Heart right ventricle (tissue), 16 donors: ENCODE measurements at regions not wholly inside any gene's neighbourhood (a gene's known extent, or its start where the extent isn't known, plus 50 kb on each side); places are given as distances from the start of the nearest gene placed in this dataset.
A peak's percentile ranks its signal among the peaks of the same experiment; 100 is the strongest.

ENCODE experiments used
- ATAC-seq, 8 donors: fragments of 200-7000 bp; cut with Tn5 transposase; one replicate each; pipeline ENCODE4 v1.9.1; 2020; ENCODE audit warnings: mild to moderate bottlenecking in 8 of 8, moderate library complexity in 8 of 8, moderate number of reproducible peaks in 1 of 8
- DNase-seq, 2 donors: peaks; one replicate each; pipeline ENCODE4 v3.0.0-alpha.2; 2020
- H3K27ac ChIP-seq, 10 donors: fragments of 200-600 bp; sonication (generic) in 2 of 10; one replicate each; pipeline versions ENCODE4 v1.5.0 to v1.8.0; 2020 to 2022; ENCODE audit warnings: mild to moderate bottlenecking in 3 of 10
- H3K27me3 ChIP-seq, 7 donors: fragments of 200-600 bp; one replicate each; pipeline ENCODE4 v1.8.0; 2021 to 2022; ENCODE audit warnings: mild to moderate bottlenecking in 2 of 7
- H3K36me3 ChIP-seq, 9 donors: fragments of 200-600 bp; sonication (generic) in 1 of 9; one replicate each; pipeline versions ENCODE4 v1.5.0 to v1.8.0; 2020 to 2022; ENCODE audit warnings: mild to moderate bottlenecking in 2 of 9
- H3K4me1 ChIP-seq, 9 donors: fragments of 200-600 bp; sonication (generic) in 1 of 9; one replicate each; pipeline versions ENCODE4 v1.5.0 to v1.8.0; 2020 to 2022; ENCODE audit warnings: mild to moderate bottlenecking in 4 of 9
- H3K4me3 ChIP-seq, 10 donors: fragments of 200-600 bp; sonication (generic) in 2 of 10; one replicate each; pipeline versions ENCODE4 v1.5.0 to v1.8.0; 2020 to 2022; ENCODE audit warnings: mild to moderate bottlenecking in 7 of 10, moderate library complexity in 2 of 10
- H3K9me3 ChIP-seq, 11 donors: fragments of 200-600 bp in 10 of 11; sonication (generic) in 2 of 11; one replicate each; pipeline versions ENCODE4 v1.5.0 to v1.8.0; 2013 to 2022; ENCODE audit warnings: mild to moderate bottlenecking in 2 of 11, control low read depth in 1 of 11, moderate library complexity in 1 of 11
- CTCF ChIP-seq, 9 donors: fragments of 200-600 bp; sonication (generic) in 2 of 9; IDR thresholded peaks; one replicate each; pipeline versions ENCODE4 v1.5.0 to v1.8.0; 2021 to 2022; ENCODE audit warnings: antibody characterized with exemption in 9 of 9, mild to moderate bottlenecking in 5 of 9, moderate library complexity in 1 of 9
- WGBS, 2 donors: extraction: QIAGEN DNeasy Blood & Tissue Kit; methylation state at CpG; one replicate each; pipeline ENCODE4 v1.1.7; 2013; ENCODE audit warnings: inconsistent platforms in 1 of 2; 5-methylcytosine and 5-hydroxymethylcytosine counted together
- intact Hi-C, 10 donors: fragments of 100-400 bp; cut with DNase I; formaldehyde crosslinking; loops; one replicate each; pipeline versions ENCODE4 v1.11.1 to v1.14.2; 2022
- donor health status: Arrhythmogenic right ventricular cardiomyopathy.
- donor health status: ischemic (EF 13 %, LVEDD 7.1; RV severe dilation, severe dysfunction).
- donor health status: healthy with polysubstance abuse.
- donor health status: DM: no; HTN: yes; CAD: no.
- donor health status: DM: no; HTN: no; CAD: no.
- donor health status: ischemic (EF 25% LVEDD 6.9; RV normal size, moderate dysfunction).
- donor health status: ischemic (EF 25% LVEDD 5.7; RV mildly dilated, moderate dysfunction).
- donor health status: healthy.
- donor health status: DM: yes; HTN: yes; CAD: no.
- donor health status: Ischemic cardiomyopathy.
- donor health status: ischemic (EF 35%, LVEDD 5.7; RV mildly dilated, moderate dysfunction).
- donor health status: nonischemic (EF 11% LVEDD 7.7; RV severe dilation, severe dysfunction).
- donor health status: DM: yes; HTN: yes; CAD: no.
- donor health status: PGD.
- donor health status: ischemic (EF 29% LVEDD 5.4; RV normal size, mild dysfunction).
- donor health status: nonischemic (EF 23%, LVEDD 6.1; RV moderate dilation, normal function).

GRCh38 chr1:185564816-185565215 lies 169.4 kb upstream of the HMCN1 start:
- no peak for TF ChIP-seq CTCF (IDR thresholded peaks at IDR 0.05)
- intact Hi-C loops = no loop called here
- Histone ChIP-seq H3K27me3 (no peaks in the 10 kb centered on the region), H3K4me3 (no peak overlapping the region), H3K9me3 (no peaks in the 10 kb centered on the region), H3K36me3 (no peaks in the 10 kb centered on the region), H3K4me1 (peaks cover 0 to 48% (median 8%) of the 10 kb centered on the region in 9 donors), H3K27ac (no peak overlapping the region)
- ATAC-seq (no peak), DNase-seq (no peak)
- 85 to 90% methylated on average over 1 of the region's 1 CpG for WGBS, 2 donors

- peaks cover 0 to 39% (median 8%) of the 10 kb centered on the region in 9 donors for H3K4me1 ChIP-seq
- H3K27me3 ChIP-seq = no peaks in the 10 kb centered on the region
- TF ChIP-seq CTCF (IDR thresholded peaks at IDR 0.05) = no peak
- intact Hi-C loops = loop anchor here in 1 of 10 donors (2.0 kb wide), 1 partner anchor 66 kb away; no protein-coding TSS in a partner anchor
- H3K9me3 ChIP-seq = no peaks in the 10 kb centered on the region
- H3K36me3 ChIP-seq = no peaks in the 10 kb centered on the region
- DNase-seq (no peak), ATAC-seq (no peak)
- H3K27ac ChIP-seq = no peak overlapping the region
- H3K4me3 ChIP-seq = no peak overlapping the region
- 91% methylated on average over 6 of the region's 6 CpGs for whole genome bisulfite sequencing, 2 donors
Observed at GRCh38 chr1:185562461-185563359, 171.5 kb upstream of the HMCN1 start.

GRCh38 chr1:185561629-185562028 lies 172.6 kb upstream of the HMCN1 start:
- DNase-seq = no peak
- no peak overlapping the region for H3K27ac ChIP-seq
- H3K27me3 ChIP-seq = no peaks in the 10 kb centered on the region
- intact Hi-C loops = loop anchor here in 1 of 10 donors (2.0 kb wide), 1 partner anchor 65 kb away; no protein-coding TSS in a partner anchor
- no peaks in the 10 kb centered on the region for H3K9me3 ChIP-seq
- H3K4me1 ChIP-seq = peaks cover 0 to 28% (median 0%) of the 10 kb centered on the region in 9 donors
- no peak for ATAC-seq
- H3K4me3 ChIP-seq = no peak overlapping the region
- no peak for TF ChIP-seq CTCF (IDR thresholded peaks at IDR 0.05)
- WGBS, 2 donors = 85 to 88% methylated on average over 4 of the region's 4 CpGs
- H3K36me3 ChIP-seq = no peaks in the 10 kb centered on the region

GRCh38 chr1:185560760-185561159 lies 173.4 kb upstream of the HMCN1 start:
- Histone ChIP-seq H3K36me3 (no peaks in the 10 kb centered on the region), H3K27ac (peak overlapping the region in 1 of 10 donors; percentile 16), H3K4me1 (peaks cover 0 to 25% (median 0%) of the 10 kb centered on the region in 9 donors), H3K4me3 (no peak overlapping the region), H3K27me3 (no peaks in the 10 kb centered on the region), H3K9me3 (no peaks in the 10 kb centered on the region)
- TF ChIP-seq CTCF (IDR thresholded peaks at IDR 0.05) = no peak
- WGBS, 2 donors = 72 to 81% methylated on average over 4 of the region's 4 CpGs
- DNase-seq = peak in 1 of 2 donors; percentile 5
- intact Hi-C loops = no loop called here
- peak in 6 of 8 donors; percentile 25 to 61 (median 42) for ATAC-seq
